T-helper 1 cell treated with Interleukin-12 subunit alpha and Interleukin-12 subunit beta and Interleukin-4 antibody, amounts not matched to agents 30 ng/mL and 1 ng/mL, for 36 hours (primary cell): ENCODE measurements at regions not wholly inside any gene's neighbourhood (a gene's known extent, or its start where the extent isn't known, plus 50 kb on each side); places are given as distances from the start of the nearest gene placed in this dataset.

Source experiments
- intact Hi-C: fragments of 100-400 bp; cut with micrococcal nuclease; formaldehyde crosslinking; loops from one replicate; pipeline ENCODE4 v1.15.1; 2024

GRCh38 chr4:31595496-31595895, 875.3 kb downstream of the PCDH7 start:
- intact Hi-C loops: no loop called here

- intact Hi-C loops: no loop called here
Measured at GRCh38 chr4:31598639-31599038, 878.5 kb downstream of the PCDH7 start.

- intact Hi-C loops: no loop called here
Measured at GRCh38 chr4:31601793-31602192, 881.6 kb downstream of the PCDH7 start.

- intact Hi-C loops: no loop called here
Measured at GRCh38 chr4:31613946-31614623, 893.9 kb downstream of the PCDH7 start.

- intact Hi-C loops: no loop called here
Measured at GRCh38 chr4:31617667-31618066, 897.5 kb downstream of the PCDH7 start.

GRCh38 chr4:31620476-31620875, 900.3 kb downstream of the PCDH7 start:
- intact Hi-C loops: no loop called here

GRCh38 chr4:31645236-31645635, 925.1 kb downstream of the PCDH7 start:
- intact Hi-C loops: no loop called here

- intact Hi-C loops: no loop called here
Measured at GRCh38 chr4:31647786-31648185, 927.6 kb downstream of the PCDH7 start.

GRCh38 chr4:31649878-31650277, 929.7 kb downstream of the PCDH7 start:
- intact Hi-C loops: no loop called here

GRCh38 chr4:31651541-31651940, 931.4 kb downstream of the PCDH7 start:
- intact Hi-C loops: no loop called here

- intact Hi-C loops: no loop called here
Measured at GRCh38 chr4:31655328-31655727, 935.2 kb downstream of the PCDH7 start.

GRCh38 chr4:31657859-31658570, 937.8 kb downstream of the PCDH7 start:
- intact Hi-C loops: no loop called here

GRCh38 chr4:31660916-31661315, 940.7 kb downstream of the PCDH7 start:
- intact Hi-C loops: no loop called here

- intact Hi-C loops: no loop called here
Measured at GRCh38 chr4:31662951-31663350, 942.8 kb downstream of the PCDH7 start.

GRCh38 chr4:31667686-31668085, 947.5 kb downstream of the PCDH7 start:
- intact Hi-C loops: no loop called here

GRCh38 chr4:31674313-31674947, 954.3 kb downstream of the PCDH7 start:
- intact Hi-C loops: no loop called here

GRCh38 chr4:31678356-31678755, 958.2 kb downstream of the PCDH7 start:
- intact Hi-C loops: no loop called here

- intact Hi-C loops: no loop called here
Measured at GRCh38 chr4:31682796-31683195, 962.6 kb downstream of the PCDH7 start.

- intact Hi-C loops: no loop called here
Measured at GRCh38 chr4:31687717-31688342, 967.7 kb downstream of the PCDH7 start.

- intact Hi-C loops: no loop called here
Measured at GRCh38 chr4:31692399-31692940, 972.3 kb downstream of the PCDH7 start.

GRCh38 chr4:31701256-31701655, 981.1 kb downstream of the PCDH7 start:
- intact Hi-C loops: no loop called here

GRCh38 chr4:31702326-31702725, 982.2 kb downstream of the PCDH7 start:
- intact Hi-C loops: no loop called here
